GM19395 (cell line): ENCODE measurements at regions not wholly inside any gene's neighbourhood (a gene's known extent, or its start where the extent isn't known, plus 50 kb on each side); places are given as distances from the start of the nearest gene placed in this dataset.
"Not testable (repeated sequence)": the region's sequence is repeated elsewhere in the genome, so short reads cannot be mapped to it uniquely, and the experiment has no call there.

ENCODE experiments used
- ATAC-seq: cut with Tn5 transposase; IDR thresholded peaks from one replicate; pipeline ENCODE4 v1.9.1; 2021; ENCODE audit warnings: mild to moderate bottlenecking, moderate library complexity; ENCODE audit not compliant: unreplicated experiment

DNA sequence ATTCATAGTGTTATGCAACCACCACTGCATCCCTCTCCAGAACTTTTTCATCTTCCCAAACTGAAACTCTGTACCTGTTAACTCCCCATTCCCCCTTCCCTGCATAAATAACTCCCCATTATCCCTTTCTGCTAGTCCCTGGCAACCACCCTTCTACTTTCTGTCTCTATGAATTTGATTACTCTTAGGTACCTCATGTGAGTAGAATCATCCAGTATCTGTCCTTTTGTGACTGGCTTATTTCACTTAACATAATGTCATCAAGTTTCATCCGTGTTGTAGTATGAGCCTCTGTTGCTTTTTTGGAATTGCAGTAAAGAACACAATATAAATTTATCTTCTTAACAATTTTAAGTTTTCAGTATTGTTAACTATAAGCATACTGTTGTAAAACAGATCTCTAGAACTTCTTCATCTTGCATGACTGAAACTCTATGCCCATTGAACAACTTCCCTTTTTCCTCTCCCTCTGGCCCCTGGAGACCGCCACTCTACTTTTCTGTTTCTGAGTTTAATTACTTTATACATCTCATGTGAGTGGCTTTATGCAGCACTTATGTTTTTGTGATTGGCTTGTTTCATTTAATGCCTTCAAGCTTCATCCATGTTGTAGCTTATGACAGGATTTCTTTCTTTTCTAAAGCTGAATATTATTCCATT lies 87.3 kb upstream of the ABCC4 start:
- ATAC-seq: peak; percentile 48

DNA sequence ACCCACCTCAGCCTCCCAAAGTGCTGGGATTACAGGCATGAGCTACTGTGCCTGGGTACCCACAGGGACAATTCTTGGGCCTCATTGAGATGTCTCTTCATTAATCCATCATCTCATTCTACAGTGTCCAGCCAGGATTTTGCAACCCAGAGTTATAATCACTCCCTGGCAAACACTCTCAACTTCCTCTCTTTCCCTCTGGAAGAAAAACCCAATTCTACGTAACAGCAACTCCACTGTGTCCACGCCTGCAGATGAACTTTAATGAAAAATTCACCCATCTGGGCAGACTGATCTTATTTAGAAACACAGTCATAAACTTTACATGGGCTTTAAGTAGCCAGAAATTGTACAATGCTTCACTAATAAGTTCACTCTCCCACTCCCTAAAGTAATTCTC lies 90.1 kb upstream of the ABCC4 start:
- no peak for ATAC-seq

DNA sequence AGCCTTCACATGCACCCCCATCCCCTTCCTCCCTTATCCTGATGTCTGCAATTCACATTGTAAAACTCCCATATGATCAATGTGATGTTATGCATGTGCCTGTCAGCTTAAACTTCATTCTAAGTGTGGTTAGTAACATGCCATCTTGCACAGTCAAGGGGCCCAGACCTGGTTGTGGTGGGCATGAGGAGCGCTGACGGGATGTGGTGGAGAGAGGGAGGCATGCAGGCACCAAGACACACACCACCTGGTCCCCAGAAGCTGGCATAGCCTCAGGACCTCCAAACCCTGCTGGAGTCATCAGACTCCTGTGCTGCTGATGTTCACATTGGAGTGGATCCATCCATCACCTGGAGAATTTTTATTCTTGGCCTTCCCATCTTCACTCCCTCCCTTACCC lies 90.5 kb upstream of the ABCC4 start:
- no peak for ATAC-seq

DNA sequence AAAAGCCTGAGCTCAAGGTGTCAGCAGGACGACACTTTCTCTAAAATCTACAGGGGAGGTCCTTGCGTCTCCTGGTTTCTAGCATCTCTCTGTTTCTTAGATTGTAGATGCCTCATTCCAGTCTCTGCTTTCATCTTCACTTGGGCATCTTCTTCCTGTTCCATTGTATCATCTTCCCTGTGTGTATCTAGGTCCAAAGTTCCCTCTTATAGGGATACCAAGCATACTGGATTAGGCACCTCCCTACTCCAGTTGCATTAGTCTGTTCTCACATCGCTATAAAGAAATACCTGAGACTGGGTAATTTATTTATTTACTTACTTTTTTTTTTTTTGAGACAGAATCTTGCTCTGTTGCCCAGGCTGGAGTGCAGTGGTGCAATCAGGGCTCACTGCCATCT lies 91.3 kb upstream of the ABCC4 start:
- no peak for ATAC-seq

DNA sequence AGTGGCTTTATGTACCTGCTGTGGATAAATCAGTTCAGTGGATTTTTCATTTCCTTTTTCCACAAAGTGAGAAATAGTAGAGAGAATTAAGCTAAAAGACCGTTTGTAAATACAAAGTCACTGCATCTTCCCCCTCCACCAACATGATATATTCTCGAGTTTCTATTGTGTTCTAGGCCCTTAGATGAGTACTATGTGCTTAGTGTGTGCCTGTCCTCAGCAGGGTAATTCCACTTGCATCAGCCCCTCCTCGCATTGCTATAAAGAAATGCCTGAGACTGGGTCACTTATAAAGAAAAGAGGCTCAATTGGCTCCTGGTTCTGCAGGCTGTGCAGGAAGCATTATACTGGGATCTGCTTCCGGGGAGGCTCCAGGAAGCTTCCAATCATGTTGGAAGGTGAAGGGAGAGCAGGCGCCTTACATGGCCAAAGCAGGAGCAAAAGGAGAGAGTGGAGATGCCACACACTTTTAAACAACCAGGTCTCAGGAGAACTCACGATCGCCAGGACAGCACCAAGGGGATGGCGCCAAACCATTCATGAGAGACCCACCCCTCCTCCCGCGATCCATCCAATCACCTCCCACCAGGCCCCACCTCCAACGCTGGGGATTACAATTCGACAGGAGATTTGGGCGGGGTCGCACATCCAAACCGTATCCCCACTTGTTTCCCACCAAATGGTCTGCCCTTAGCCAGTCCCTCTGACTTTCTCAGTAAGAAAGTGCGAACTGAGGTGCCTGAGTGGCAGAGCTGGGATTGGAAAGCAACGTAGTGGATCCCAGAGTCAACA lies 102.3 kb upstream of the ABCC4 start:
- ATAC-seq: peak; percentile 13

DNA sequence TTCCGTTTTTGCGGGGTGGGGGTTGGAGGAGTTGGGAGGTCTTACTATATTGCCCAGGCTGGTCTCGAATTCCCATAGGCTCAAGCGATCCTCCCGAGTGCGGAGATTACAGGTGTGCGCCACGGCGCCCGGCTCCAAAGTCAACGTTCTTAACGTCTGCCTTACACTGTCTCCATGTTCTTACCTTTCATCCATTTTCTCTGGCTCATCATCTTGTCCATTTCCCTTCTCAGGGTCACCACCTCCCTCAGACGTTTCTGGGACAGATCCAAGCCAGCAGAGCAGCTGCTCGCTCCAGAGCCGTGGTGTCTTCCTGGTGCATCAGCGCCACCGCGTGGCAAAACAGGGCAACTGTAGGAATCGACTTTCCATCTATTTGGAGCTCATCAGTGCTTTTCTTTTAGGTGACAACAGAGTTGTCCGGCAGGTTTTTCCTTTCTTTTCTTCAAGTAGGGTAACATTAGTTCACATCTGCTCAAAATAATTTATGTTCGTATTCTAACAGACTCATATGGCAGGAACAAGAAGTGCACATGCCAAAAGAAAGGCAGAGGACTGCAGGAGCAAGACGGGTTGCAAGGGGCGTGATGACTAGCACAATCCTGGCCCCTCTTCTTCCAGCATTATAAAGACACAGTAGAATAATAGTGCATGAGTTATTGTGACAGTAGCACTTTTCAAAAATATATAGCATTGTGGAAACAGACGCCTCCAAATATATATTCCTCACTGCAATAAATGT lies 103.1 kb upstream of the ABCC4 start:
- peak; percentile 90 for ATAC-seq

DNA sequence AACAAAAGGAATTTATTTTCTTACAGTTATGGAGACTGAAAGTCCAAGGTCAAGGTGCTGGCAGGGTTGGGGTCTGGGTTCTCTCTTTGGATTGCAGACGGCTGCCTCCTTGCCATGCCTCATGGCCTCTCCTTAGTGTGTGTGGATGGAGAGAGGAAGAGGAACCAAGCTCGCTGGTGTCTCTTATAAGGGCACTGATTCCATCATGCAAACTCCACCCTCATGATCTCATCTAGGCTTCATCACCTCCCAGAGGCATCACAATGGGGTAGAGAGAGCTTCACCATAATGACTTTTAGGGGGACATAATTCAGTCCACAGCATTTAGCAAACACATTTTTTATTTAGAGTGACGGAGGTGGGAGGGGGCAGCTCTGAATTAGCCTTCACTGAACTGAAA lies 104.9 kb upstream of the ABCC4 start:
- no peak for ATAC-seq

DNA sequence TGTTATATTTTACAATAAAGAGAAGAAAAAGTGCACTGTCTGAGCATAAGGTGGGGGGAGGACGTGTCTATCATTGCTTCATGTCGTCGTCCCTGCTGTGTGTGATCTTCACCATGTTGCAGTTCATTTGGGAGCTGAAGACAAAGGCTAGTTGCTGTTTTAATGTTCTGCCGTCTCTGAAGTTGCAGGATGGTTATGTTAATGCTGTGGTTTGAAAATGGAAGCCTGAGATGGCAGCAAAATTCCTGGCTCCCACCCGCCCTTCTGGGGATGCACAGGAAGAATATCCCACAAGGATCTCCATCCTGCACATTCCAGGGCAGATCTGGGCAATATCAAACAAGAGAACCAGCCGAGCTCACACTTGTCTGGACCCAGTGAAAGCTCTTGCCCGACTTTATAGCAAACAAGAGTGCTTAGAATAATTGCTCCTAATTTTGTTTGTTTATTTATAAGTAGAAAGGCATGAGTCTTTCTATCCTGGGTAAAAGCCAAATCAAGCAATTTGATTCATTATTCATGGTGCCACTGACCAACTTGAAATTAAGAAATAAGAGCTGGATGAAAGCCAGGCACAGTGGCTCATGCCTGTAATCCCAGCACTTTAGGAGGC lies 110.3 kb upstream of the ABCC4 start:
- ATAC-seq: no peak

DNA sequence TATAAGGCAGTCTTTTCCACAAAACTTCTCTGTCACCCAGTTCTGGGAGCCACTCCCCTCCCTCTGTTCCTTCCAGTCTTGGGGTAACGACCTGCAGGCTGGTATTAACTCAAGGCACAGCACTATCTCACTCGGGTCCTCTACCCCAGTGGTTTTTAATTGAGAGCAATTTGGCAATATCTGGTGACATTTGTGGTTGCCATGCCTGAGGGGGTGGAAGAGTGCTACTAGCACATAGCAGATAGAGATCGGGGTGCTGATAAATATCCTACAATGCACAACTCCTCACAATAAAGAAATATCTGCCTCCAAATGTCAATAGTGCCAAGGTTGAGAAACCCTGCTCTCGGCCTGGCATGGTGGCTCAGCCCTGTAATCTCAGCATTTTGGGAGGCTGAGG lies 117.7 kb upstream of the ABCC4 start:
- ATAC-seq: no peak

DNA sequence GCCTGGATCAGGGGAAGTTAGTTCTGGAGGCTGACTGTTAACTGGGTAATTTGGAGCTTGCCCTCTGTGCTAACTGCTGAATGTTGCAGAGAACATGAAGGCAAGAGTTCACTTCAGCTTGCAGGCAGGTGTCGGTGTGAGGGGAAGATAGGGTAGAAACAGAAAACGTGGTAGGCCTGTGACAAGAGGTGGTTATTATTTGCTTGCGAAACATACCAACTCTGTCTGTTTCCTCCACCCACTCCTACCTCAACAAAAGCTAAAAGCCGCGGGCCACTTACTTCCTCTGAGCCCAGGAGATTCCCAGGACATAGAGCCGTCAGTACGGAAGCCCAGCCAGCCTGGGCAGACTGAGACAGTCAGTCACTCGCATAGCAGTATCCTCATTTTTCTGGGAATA lies 119.2 kb upstream of the ABCC4 start:
- ATAC-seq: no peak

DNA sequence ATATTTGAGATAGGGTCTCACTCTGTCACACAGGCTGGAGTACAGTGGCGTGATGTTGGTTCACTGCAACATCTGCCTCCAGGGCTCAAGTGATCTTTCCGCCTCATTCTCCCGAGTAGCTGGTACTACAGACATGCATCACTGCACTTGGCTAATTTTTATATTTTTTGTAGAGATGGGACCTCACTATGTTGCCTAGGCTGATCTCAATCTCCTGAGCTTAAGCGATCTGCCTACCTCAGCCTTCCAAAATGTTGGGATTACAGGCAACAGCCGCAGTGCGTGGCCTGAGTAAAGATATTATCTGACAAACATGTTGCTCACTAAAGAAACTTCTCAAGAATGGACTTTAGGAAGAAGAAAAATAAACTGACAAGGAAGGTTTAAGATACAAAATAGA lies 125.4 kb upstream of the ABCC4 start:
- ATAC-seq: no peak

DNA sequence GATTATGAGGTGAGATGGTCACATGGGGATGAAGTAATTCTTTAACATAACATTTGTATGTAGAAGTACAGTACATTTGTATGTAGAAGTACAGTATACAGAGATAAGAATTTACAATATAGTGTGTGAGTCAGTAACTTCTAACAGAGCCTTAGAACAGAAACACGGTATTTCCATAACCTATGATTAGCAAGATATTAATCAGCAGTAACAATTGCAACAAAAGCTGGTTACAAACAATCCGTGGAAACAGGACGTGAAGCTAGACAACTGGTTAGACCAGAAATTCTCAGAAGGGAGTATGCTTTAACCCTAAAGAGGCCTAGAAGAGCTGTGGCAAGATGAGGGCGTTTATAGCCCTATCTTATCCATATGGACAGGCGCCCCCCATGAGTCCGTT lies 122.0 kb upstream of the CLDN10 start:
- ATAC-seq: not testable (repeated sequence)

DNA sequence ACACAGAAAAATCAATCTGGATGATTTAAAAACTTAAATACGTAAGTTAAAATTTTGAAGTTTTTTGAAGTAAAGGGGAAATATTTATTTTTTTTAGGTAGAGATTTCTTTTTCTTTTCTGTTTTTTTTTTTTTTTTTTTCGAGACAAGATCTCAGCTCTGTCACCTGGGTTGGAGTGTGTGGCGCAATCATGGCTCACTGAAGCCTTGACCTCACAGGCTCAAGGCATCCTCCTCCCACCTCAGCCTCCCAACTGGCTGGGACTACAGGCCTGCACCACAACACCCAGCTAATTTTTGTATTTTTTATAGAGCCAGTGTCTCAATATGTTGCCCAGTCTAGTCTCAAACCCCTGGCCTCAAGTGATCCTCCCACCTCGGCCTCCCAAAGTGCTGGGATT lies 120.4 kb upstream of the CLDN10 start:
- no peak for ATAC-seq

DNA sequence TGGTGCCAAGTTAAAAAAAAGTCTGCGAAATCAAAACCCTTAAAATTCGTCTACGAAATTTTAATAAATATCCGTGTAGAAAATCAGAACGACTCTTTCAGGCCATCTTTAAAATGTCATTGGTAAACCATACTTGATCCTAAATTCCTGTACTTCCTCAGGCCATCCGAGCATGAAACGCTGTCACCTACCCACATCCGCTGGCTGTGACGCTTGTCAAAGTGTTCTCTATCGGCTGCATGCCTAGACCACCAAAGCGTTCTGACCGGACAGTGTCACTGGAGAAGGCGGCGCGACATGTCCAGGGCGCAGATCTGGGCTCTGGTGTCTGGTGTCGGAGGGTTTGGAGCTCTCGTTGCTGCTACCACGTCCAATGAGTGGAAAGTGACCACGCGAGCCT lies 119.0 kb upstream of the CLDN10 start:
- ATAC-seq: no peak

DNA sequence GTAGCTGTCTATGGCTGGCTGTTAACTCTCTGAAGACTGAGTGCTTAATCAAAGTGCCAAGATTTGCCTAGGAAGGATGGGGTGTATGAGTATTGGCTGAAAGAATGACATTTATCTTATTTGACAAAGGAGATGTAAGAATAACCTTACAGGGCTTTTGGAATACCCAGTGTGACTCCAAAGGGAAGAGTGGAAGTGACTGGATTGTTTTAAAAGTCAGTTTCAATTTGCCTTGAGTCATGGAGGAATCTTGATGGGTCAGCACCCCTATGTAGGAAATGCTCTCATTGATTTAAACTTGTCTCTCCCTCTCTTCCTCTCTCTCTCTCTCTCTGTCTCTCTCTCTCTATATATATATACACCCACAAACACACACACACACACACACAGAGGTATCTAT lies 118.4 kb upstream of the CLDN10 start:
- no peak for ATAC-seq

DNA sequence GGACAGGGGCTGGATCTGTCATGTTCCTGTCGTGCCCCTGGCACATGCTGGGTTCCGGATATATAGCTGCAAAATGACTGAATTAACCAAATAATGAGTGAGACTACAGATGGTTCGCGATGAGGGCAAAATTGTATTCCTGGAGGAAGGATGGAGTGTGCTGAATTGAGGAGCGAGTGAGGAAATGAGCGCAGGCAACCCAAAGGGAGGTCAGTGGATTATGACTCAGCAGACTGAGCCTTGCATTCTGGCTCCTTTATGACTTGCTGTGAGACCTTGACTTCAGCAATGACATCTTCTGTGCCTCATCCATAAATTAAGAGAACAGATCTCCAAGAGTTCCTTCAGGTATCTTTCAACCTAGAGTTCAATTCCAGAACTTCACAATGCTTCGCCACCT lies 115.0 kb upstream of the CLDN10 start:
- no peak for ATAC-seq

DNA sequence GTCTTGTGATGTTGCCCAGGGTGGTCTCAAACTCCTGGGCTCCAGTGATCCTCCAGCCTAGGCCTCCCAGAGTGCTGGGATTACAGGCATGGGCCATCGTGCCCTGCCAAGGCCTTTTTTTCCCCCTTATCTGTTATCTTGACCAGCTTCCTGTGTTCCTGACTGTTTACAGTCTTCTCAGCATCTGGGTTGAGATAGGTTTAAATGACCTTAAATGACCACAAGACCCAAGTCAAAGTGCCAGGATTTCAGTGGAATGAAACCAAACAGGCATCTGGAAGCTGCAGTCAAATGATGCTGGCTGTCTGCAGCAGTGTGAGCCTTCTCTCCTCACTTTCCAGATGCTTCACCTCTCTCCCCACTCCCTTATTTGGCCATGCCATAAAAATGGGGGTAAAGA lies 114.2 kb upstream of the CLDN10 start:
- no peak for ATAC-seq

DNA sequence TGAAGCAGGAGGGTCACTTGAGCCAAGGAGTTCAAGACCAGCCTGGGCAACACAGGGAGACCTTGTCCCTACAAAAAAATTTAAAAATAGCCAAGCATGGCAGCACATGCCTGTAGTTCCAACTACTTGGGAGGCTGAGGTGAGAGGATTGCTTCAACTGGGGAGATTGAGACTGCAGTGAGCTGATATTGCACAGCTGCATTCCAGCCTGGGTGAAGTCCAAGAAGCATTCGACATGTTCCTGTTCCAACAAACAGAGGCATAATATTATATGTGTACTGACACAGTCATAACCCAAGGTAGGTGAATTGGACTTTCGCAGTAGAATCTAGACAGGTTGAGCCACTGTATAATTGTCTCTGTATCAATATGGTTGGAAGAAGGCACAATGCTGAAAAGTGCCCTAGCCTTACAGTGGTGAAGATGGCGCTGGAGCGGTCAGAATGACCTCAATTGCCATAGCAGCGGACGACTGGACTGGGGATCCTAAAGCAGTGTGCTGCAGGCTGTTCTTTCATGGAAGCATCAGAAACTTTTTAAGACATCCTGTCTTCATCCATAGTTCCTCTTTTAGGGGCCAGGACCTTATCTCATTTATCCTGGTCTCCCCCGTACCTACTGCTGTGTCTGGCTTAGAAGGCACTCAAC lies 112.0 kb upstream of the CLDN10 start:
- ATAC-seq: no peak

DNA sequence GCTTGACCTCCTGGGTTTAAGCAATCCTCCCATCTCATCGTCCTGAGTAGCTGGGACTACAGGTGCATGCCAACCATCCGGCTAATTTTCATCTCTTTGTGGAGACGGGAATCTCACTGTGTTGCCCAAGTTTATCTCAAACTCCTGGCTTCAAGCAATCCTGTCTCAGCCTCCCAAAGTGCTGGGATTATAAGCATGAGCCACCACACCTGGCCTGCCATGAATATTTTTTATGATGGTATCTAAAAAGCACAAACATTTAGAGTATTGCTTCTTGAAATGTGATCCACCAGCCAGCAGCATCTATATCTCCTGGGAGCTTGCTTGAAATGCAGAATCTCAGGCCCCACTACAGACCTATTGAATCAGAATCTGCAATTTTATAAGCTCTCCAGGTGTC lies 111.2 kb upstream of the CLDN10 start:
- ATAC-seq: no peak

DNA sequence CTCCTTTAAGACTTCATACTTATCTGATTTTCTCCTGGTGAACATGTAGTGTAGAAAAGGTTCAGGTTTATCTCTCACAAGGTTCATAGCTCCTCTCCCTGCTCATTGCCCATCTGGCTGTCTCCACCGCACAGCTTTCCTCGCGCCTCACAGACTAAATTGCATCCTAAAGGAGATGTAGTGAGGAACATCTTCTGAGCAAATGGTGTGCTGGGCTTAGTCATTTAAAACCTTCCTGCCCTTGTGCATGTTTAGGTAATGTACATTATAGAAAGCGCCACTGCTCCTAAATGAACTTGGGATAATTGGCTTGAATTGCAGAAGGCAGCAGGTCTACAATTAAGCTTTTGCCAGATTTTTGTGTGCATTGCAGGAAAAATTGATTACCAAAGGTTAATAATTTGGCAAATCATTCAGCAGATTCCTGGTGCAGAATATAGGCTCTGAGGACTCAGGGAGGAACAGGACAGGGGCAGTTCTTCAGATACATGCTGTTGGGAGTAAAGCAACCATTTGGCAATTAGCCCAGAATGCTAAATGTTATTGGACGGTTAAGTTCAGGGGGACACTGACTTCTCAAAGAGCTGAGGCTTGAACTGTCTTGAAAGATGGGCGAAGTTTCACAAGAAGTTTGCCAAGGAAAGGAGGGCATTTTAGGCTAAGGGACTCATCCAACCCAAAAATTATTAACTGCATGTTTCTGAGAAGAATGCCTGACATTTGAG lies 108.4 kb upstream of the CLDN10 start:
- ATAC-seq: no peak
